ENCODE measurements at regions not wholly inside any gene's neighbourhood (a gene's known extent, or its start where the extent isn't known, plus 50 kb on each side); places are given as distances from the start of the nearest gene placed in this dataset.
"Not testable (repeated sequence)": the region's sequence is repeated elsewhere in the genome, so short reads cannot be mapped to it uniquely, and the experiment has no call there.

- DNase-seq: no peak
Measured at GRCh38 chr14:45819107-45819506, 566.1 kb upstream of the MIS18BP1 start.

GRCh38 chr14:45811155-45811554, 558.2 kb upstream of the MIS18BP1 start:
- no peak for DNase-seq

GRCh38 chr14:45810152-45810872, 557.3 kb upstream of the MIS18BP1 start:
- no peak for DNase-seq

GRCh38 chr14:45807178-45807899, 554.3 kb upstream of the MIS18BP1 start:
- DNase-seq: no peak

GRCh38 chr14:45799511-45799910, 546.5 kb upstream of the MIS18BP1 start:
- DNase-seq: no peak

GRCh38 chr14:45798659-45799058, 545.7 kb upstream of the MIS18BP1 start:
- DNase-seq: no peak

- not testable (repeated sequence) for DNase-seq
Measured at GRCh38 chr14:45796006-45796405, 543.0 kb upstream of the MIS18BP1 start.

GRCh38 chr14:45793081-45793480, 540.1 kb upstream of the MIS18BP1 start:
- DNase-seq: no peak

- no peak for DNase-seq
Measured at GRCh38 chr14:45790293-45790692, 537.3 kb upstream of the MIS18BP1 start.

- no peak for DNase-seq
Measured at GRCh38 chr14:45787167-45787566, 534.2 kb upstream of the MIS18BP1 start.

- no peak for DNase-seq
Measured at GRCh38 chr14:45786266-45786665, 533.3 kb upstream of the MIS18BP1 start.

GRCh38 chr14:45785240-45785639, 532.2 kb upstream of the MIS18BP1 start:
- DNase-seq: no peak

GRCh38 chr14:45766247-45766646, 513.2 kb upstream of the MIS18BP1 start:
- DNase-seq: no peak

- no peak for DNase-seq
Measured at GRCh38 chr14:45757655-45758054, 504.7 kb upstream of the MIS18BP1 start.

GRCh38 chr14:45756412-45756811, 503.4 kb upstream of the MIS18BP1 start:
- not testable (repeated sequence) for DNase-seq

- no peak for DNase-seq
Measured at GRCh38 chr14:45743884-45744283, 490.9 kb upstream of the MIS18BP1 start.

- DNase-seq: no peak
Measured at GRCh38 chr14:45742187-45742586, 489.2 kb upstream of the MIS18BP1 start.

- no peak for DNase-seq
Measured at GRCh38 chr14:45728434-45729225, 475.6 kb upstream of the MIS18BP1 start.

GRCh38 chr14:45727133-45727532, 474.1 kb upstream of the MIS18BP1 start:
- no peak for DNase-seq

- DNase-seq: no peak
Measured at GRCh38 chr14:45721472-45721871, 468.5 kb upstream of the MIS18BP1 start.

- DNase-seq: no peak
Measured at GRCh38 chr14:45716572-45716971, 463.6 kb upstream of the MIS18BP1 start.

GRCh38 chr14:45715946-45716345, 462.9 kb upstream of the MIS18BP1 start:
- no peak for DNase-seq

- DNase-seq: no peak
Measured at GRCh38 chr14:45709541-45709940, 456.5 kb upstream of the MIS18BP1 start.
